Psoas muscle (tissue), 7 donors: ENCODE measurements at regions not wholly inside any gene's neighbourhood (a gene's known extent, or its start where the extent isn't known, plus 50 kb on each side); places are given as distances from the start of the nearest gene placed in this dataset.

Source experiments
- ATAC-seq, 4 donors: fragments of 200-7000 bp; cut with Tn5 transposase; one replicate each; pipeline ENCODE4 v1.9.1; 2020; ENCODE audit warnings: moderate library complexity in 3 of 4, mild to moderate bottlenecking in 2 of 4
- DNase-seq, 2 donors: peaks; one replicate each; pipeline ENCODE4 v3.0.0-alpha.2; 2020
- H3K27ac ChIP-seq: fragments of 200-600 bp; one replicate; pipeline ENCODE4 v1.8.0; 2022
- H3K27me3 ChIP-seq, 3 donors: fragments of 200-600 bp in 1 of 3; one replicate each; pipeline versions ENCODE4 v1.6.1 to v1.8.0; 2013 to 2022; ENCODE audit warnings: low read length in 2 of 3, mild to moderate bottlenecking in 2 of 3, moderate library complexity in 1 of 3; ENCODE audit not compliant: insufficient read depth in 3 of 3
- H3K36me3 ChIP-seq, 2 donors: fragments of 200-600 bp in 1 of 2; one replicate each; pipeline versions ENCODE4 v1.6.1 to v1.8.0; 2013 to 2022; ENCODE audit warnings: low read depth in 1 of 2, mild to moderate bottlenecking in 1 of 2, moderate library complexity in 1 of 2; ENCODE audit not compliant: insufficient read depth in 1 of 2
- H3K4me1 ChIP-seq: fragments of 200-600 bp; one replicate; pipeline ENCODE4 v1.8.0; 2022
- H3K4me3 ChIP-seq: fragments of 200-600 bp; one replicate; pipeline ENCODE4 v1.8.0; 2022; ENCODE audit warnings: mild to moderate bottlenecking
- H3K9me3 ChIP-seq: fragments of 200-600 bp; one replicate; pipeline ENCODE4 v1.8.0; 2022
- WGBS, 3 donors: extraction: QIAGEN DNeasy Blood & Tissue Kit; methylation state at CpG; one replicate each; pipeline versions ENCODE4 v1.1.6 to v1.1.7; 2013; 5-methylcytosine and 5-hydroxymethylcytosine counted together
- intact Hi-C, 2 donors: fragments of 100-400 bp; cut with DNase I; formaldehyde crosslinking; loops; one replicate each; pipeline versions ENCODE4 v1.11.0 to v1.14.2; 2022
- TF ChIP-seq, protein P1 (sequence below): fragments of 200-600 bp; IDR thresholded peaks from one replicate; pipeline ENCODE4 v1.8.0; 2022; ENCODE audit warnings: antibody characterized with exemption
- donor health status: healthy with polysubstance abuse.
- donor health status: DM: no; HTN: no; CAD: no; lungs with moderate emphysema.
- donor health status: Bipolar disorder and iron deficiency.
- donor health status: healthy.
- donor health status: DM: yes; HTN: yes; CAD: no.
- donor health status: DM: no; HTN: no; CAD: no.
- donor health status: DM: yes; HTN: yes; CAD: no.

GRCh38 chr6:106870069-106870468 lies 104.5 kb downstream of the CD24 start:
- ATAC-seq (no peak), DNase-seq (no peak)
- Histone ChIP-seq H3K9me3 (no peaks in the 10 kb centered on the region), H3K27ac (no peak overlapping the region), H3K36me3 (no peaks in the 10 kb centered on the region), H3K4me3 (no peak overlapping the region), H3K27me3 (no peaks in the 10 kb centered on the region), H3K4me1 (no peaks in the 10 kb centered on the region)
- whole genome bisulfite sequencing, 3 donors: 90 to 100% (median 100%) methylated on average over 1 of the region's 1 CpG
- intact Hi-C loops: no loop called here
- TF ChIP-seq, protein P1, sequence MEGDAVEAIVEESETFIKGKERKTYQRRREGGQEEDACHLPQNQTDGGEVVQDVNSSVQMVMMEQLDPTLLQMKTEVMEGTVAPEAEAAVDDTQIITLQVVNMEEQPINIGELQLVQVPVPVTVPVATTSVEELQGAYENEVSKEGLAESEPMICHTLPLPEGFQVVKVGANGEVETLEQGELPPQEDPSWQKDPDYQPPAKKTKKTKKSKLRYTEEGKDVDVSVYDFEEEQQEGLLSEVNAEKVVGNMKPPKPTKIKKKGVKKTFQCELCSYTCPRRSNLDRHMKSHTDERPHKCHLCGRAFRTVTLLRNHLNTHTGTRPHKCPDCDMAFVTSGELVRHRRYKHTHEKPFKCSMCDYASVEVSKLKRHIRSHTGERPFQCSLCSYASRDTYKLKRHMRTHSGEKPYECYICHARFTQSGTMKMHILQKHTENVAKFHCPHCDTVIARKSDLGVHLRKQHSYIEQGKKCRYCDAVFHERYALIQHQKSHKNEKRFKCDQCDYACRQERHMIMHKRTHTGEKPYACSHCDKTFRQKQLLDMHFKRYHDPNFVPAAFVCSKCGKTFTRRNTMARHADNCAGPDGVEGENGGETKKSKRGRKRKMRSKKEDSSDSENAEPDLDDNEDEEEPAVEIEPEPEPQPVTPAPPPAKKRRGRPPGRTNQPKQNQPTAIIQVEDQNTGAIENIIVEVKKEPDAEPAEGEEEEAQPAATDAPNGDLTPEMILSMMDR: no peak

DNA sequence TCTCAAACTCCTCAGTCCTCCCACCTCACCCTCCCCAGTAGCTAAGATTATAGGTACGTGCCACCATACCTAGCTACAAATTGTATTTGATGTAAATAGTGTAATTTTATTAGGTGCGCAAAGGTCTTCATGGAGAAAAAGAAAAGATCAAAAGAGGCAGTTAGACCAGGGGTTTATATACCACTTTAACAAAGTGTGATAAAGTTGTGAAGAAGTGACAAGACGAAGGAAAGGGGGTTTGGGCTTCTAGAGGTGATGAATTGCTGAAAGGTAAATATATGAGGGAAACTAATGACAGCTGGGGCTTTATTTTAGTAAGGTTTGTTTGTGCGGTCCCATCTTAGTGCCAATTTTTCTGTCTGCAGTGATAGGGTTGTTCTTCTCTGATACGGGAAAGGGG lies 105.3 kb downstream of the CD24 start:
- DNase-seq (no peak), ATAC-seq (no peak)
- H3K36me3 ChIP-seq: no peaks in the 10 kb centered on the region
- intact Hi-C loops: no loop called here
- no peak overlapping the region for H3K27ac ChIP-seq
- no peaks in the 10 kb centered on the region for H3K9me3 ChIP-seq
- 84 to 92% (median 85%) methylated on average over 5 of the region's 5 CpGs for WGBS, 3 donors
- TF ChIP-seq, protein P1: no peak
- no peaks in the 10 kb centered on the region for H3K4me1 ChIP-seq
- H3K27me3 ChIP-seq: no peaks in the 10 kb centered on the region
- no peak overlapping the region for H3K4me3 ChIP-seq

GRCh38 chr6:106866875-106867658 lies 107.5 kb downstream of the CD24 start:
- no peaks in the 10 kb centered on the region for H3K36me3 ChIP-seq
- no peaks in the 10 kb centered on the region for H3K27me3 ChIP-seq
- ATAC-seq: no peak
- no peaks in the 10 kb centered on the region for H3K4me1 ChIP-seq
- TF ChIP-seq, protein P1: no peak
- WGBS, 3 donors: 74 to 77% (median 76%) methylated on average over 15 of the region's 15 CpGs
- no peaks in the 10 kb centered on the region for H3K9me3 ChIP-seq
- DNase-seq: no peak
- H3K27ac ChIP-seq: no peak overlapping the region
- intact Hi-C loops: no loop called here
- no peak overlapping the region for H3K4me3 ChIP-seq

GRCh38 chr6:106862858-106863257 lies 111.7 kb downstream of the CD24 start:
- TF ChIP-seq, protein P1: no peak
- no peak for ATAC-seq
- H3K4me1 ChIP-seq: no peaks in the 10 kb centered on the region
- 83 to 96% (median 89%) methylated on average over 4 of the region's 4 CpGs for WGBS, 3 donors
- no peak for DNase-seq
- H3K27me3 ChIP-seq: no peaks in the 10 kb centered on the region
- H3K36me3 ChIP-seq: no peaks in the 10 kb centered on the region
- H3K4me3 ChIP-seq: no peak overlapping the region
- no peak overlapping the region for H3K27ac ChIP-seq
- no peaks in the 10 kb centered on the region for H3K9me3 ChIP-seq
- intact Hi-C loops: no loop called here

GRCh38 chr6:106860940-106861339 lies 113.6 kb downstream of the CD24 start:
- no peaks in the 10 kb centered on the region for H3K4me1 ChIP-seq
- no peak overlapping the region for H3K27ac ChIP-seq
- intact Hi-C loops: no loop called here
- H3K36me3 ChIP-seq: no peaks in the 10 kb centered on the region
- ATAC-seq: no peak
- DNase-seq: no peak
- no peaks in the 10 kb centered on the region for H3K9me3 ChIP-seq
- TF ChIP-seq, protein P1: no peak
- no peak overlapping the region for H3K4me3 ChIP-seq
- 73 to 82% (median 76%) methylated on average over 4 of the region's 4 CpGs for WGBS, 3 donors
- H3K27me3 ChIP-seq: no peaks in the 10 kb centered on the region
